ENCODE measurements at regions not wholly inside any gene's neighbourhood (a gene's known extent, or its start where the extent isn't known, plus 50 kb on each side); places are given as distances from the start of the nearest gene placed in this dataset.

- Histone ChIP-seq H3K4me3 (no peak overlapping the region), H3K9me3 (no peaks in the 10 kb centered on the region), H3K4me1 (no peaks in the 10 kb centered on the region), H3K27me3 (no peaks in the 10 kb centered on the region), H3K36me3 (no peaks in the 10 kb centered on the region), H3K27ac (no peak overlapping the region)
- WGBS, 2 donors (ENCODE audit: low coverage in 1 of 2) = 47 to 51% methylated on average over 6 of the region's 6 CpGs
- no peak for TF ChIP-seq POLR2AphosphoS5 (IDR thresholded peaks at IDR 0.05)
- TF ChIP-seq CTCF (IDR thresholded peaks at IDR 0.05) = no peak
- TF ChIP-seq EP300 (IDR thresholded peaks at IDR 0.05) = no peak
- no peak for TF ChIP-seq POLR2A (IDR thresholded peaks at IDR 0.05)
- ATAC-seq = no peak
Measured at GRCh38 chr6:21455071-21455470, 138.5 kb upstream of the SOX4 start.

GRCh38 chr6:21457647-21458046 is 135.9 kb upstream of the SOX4 start:
- Histone ChIP-seq H3K27ac (no peak overlapping the region), H3K27me3 (no peaks in the 10 kb centered on the region), H3K9me3 (no peaks in the 10 kb centered on the region), H3K4me1 (no peaks in the 10 kb centered on the region), H3K36me3 (no peaks in the 10 kb centered on the region), H3K4me3 (no peak overlapping the region)
- 93 to 100% methylated on average over 3 of the region's 10 CpGs for WGBS, 2 donors (ENCODE audit: low coverage in 1 of 2)
- no peak for TF ChIP-seq EP300 (IDR thresholded peaks at IDR 0.05)
- TF ChIP-seq POLR2AphosphoS5 (IDR thresholded peaks at IDR 0.05) = no peak
- no peak for TF ChIP-seq POLR2A (IDR thresholded peaks at IDR 0.05)
- no peak for TF ChIP-seq CTCF (IDR thresholded peaks at IDR 0.05)
- no peak for ATAC-seq

GRCh38 chr6:21459641-21460040 is 133.9 kb upstream of the SOX4 start:
- TF ChIP-seq POLR2AphosphoS5 (IDR thresholded peaks at IDR 0.05) (no peak), EP300 (IDR thresholded peaks at IDR 0.05) (no peak), CTCF (IDR thresholded peaks at IDR 0.05) (no peak), POLR2A (IDR thresholded peaks at IDR 0.05) (no peak)
- H3K27ac ChIP-seq = no peak overlapping the region
- H3K36me3 ChIP-seq = no peaks in the 10 kb centered on the region
- WGBS, 2 donors (ENCODE audit: low coverage in 1 of 2) = 60 to 76% methylated on average over 4 of the region's 4 CpGs
- H3K4me1 ChIP-seq = no peaks in the 10 kb centered on the region
- ATAC-seq = no peak
- H3K27me3 ChIP-seq = no peaks in the 10 kb centered on the region
- H3K9me3 ChIP-seq = no peaks in the 10 kb centered on the region
- no peak overlapping the region for H3K4me3 ChIP-seq

- no peak for ATAC-seq
Measured at GRCh38 chr6:21461844-21462518, 131.6 kb upstream of the SOX4 start.

GRCh38 chr6:21462519-21462852 is 131.1 kb upstream of the SOX4 start:
- TF ChIP-seq EP300 (IDR thresholded peaks at IDR 0.05) (no peak), POLR2A (IDR thresholded peaks at IDR 0.05) (no peak), POLR2AphosphoS5 (IDR thresholded peaks at IDR 0.05) (no peak), CTCF (IDR thresholded peaks at IDR 0.05) (no peak)
- ATAC-seq = no peak
- 94 to 96% methylated on average over 2 of the region's 2 CpGs for WGBS, 2 donors (ENCODE audit: low coverage in 1 of 2)
- no peaks in the 10 kb centered on the region for H3K27me3 ChIP-seq
- no peaks in the 10 kb centered on the region for H3K4me1 ChIP-seq
- H3K4me3 ChIP-seq = no peak overlapping the region
- no peak overlapping the region for H3K27ac ChIP-seq
- H3K36me3 ChIP-seq = no peaks in the 10 kb centered on the region
- H3K9me3 ChIP-seq = peaks cover 0 to 8% (median 0%) of the 10 kb centered on the region in 3 donors

More at GRCh38 chr6:21461844-21462518, 131.6 kb upstream of the SOX4 start:
- no peak overlapping the region for H3K27ac ChIP-seq
- TF ChIP-seq EP300 (IDR thresholded peaks at IDR 0.05) (no peak), POLR2AphosphoS5 (IDR thresholded peaks at IDR 0.05) (no peak)
- H3K27me3 ChIP-seq = no peaks in the 10 kb centered on the region
- no peaks in the 10 kb centered on the region for H3K4me1 ChIP-seq
- H3K36me3 ChIP-seq = no peaks in the 10 kb centered on the region
- H3K9me3 ChIP-seq = peaks cover 0 to 6% (median 0%) of the 10 kb centered on the region in 3 donors
- no peak overlapping the region for H3K4me3 ChIP-seq
